DOHH2 (cell line): ENCODE measurements at regions not wholly inside any gene's neighbourhood (a gene's known extent, or its start where the extent isn't known, plus 50 kb on each side); places are given as distances from the start of the nearest gene placed in this dataset.

ENCODE experiments used
- EZH2phosphoT487 ChIP-seq: fragments of 200-600 bp; sonication (generic); IDR thresholded peaks from 2 replicates; pipeline ENCODE4 v1.6.1; 2017; ENCODE audit warnings: borderline replicate concordance, mild to moderate bottlenecking, antibody characterized with exemption, low read length, moderate library complexity, mixed read lengths
- TF ChIP-seq, protein P1 (sequence below): fragments of 200-600 bp; sonication (generic); IDR thresholded peaks from one replicate; pipeline ENCODE4 v1.5.1; 2014; ENCODE audit warnings: antibody characterized with exemption, mild to moderate bottlenecking, low read depth, low read length; ENCODE audit not compliant: poor library complexity, severe bottlenecking

GRCh38 chr1:88286716-88287115 is 397.4 kb upstream of the PKN2 start:
- TF ChIP-seq, protein P1, sequence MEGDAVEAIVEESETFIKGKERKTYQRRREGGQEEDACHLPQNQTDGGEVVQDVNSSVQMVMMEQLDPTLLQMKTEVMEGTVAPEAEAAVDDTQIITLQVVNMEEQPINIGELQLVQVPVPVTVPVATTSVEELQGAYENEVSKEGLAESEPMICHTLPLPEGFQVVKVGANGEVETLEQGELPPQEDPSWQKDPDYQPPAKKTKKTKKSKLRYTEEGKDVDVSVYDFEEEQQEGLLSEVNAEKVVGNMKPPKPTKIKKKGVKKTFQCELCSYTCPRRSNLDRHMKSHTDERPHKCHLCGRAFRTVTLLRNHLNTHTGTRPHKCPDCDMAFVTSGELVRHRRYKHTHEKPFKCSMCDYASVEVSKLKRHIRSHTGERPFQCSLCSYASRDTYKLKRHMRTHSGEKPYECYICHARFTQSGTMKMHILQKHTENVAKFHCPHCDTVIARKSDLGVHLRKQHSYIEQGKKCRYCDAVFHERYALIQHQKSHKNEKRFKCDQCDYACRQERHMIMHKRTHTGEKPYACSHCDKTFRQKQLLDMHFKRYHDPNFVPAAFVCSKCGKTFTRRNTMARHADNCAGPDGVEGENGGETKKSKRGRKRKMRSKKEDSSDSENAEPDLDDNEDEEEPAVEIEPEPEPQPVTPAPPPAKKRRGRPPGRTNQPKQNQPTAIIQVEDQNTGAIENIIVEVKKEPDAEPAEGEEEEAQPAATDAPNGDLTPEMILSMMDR = no peak
- TF ChIP-seq EZH2phosphoT487 = no peak
